Smooth muscle cell (in vitro differentiated cells): ENCODE measurements at regions not wholly inside any gene's neighbourhood (a gene's known extent, or its start where the extent isn't known, plus 50 kb on each side); places are given as distances from the start of the nearest gene placed in this dataset.

Source experiments
- DNase-seq: peaks from one replicate; lab custom pipeline; 2025; ENCODE audit not compliant: unreplicated experiment; lab: John Stamatoyannopoulos, UW
- H2AFZ ChIP-seq: fragments of 200-600 bp; sonication (generic); 2 replicates; pipeline ENCODE4 v1.6.0; 2016; ENCODE audit warnings: antibody characterized with exemption, low read depth, mild to moderate bottlenecking
- H3F3A ChIP-seq: fragments of 200-600 bp; sonication (generic); 2 replicates; pipeline ENCODE4 v1.6.0; 2017; ENCODE audit warnings: antibody characterized with exemption, low read depth
- H3K27ac ChIP-seq: fragments of 200-600 bp; sonication (generic); 2 replicates; pipeline ENCODE4 v1.5.1; 2016; ENCODE audit warnings: low read depth, mild to moderate bottlenecking
- H3K27me3 ChIP-seq: fragments of 200-600 bp; sonication (generic); 2 replicates; pipeline ENCODE4 v1.6.1; 2016; ENCODE audit warnings: low read depth, mild to moderate bottlenecking
- H3K36me3 ChIP-seq: fragments of 200-600 bp; sonication (generic); 2 replicates; pipeline ENCODE4 v1.5.1; 2016; ENCODE audit warnings: low read depth
- H3K4me1 ChIP-seq: fragments of 200-600 bp; sonication (generic); 2 replicates; pipeline ENCODE4 v1.5.1; 2016; ENCODE audit warnings: low read depth
- H3K4me2 ChIP-seq: fragments of 200-600 bp; sonication (generic); 2 replicates; pipeline ENCODE4 v1.6.0; 2016; ENCODE audit warnings: mild to moderate bottlenecking
- H3K4me3 ChIP-seq: fragments of 200-600 bp; sonication (generic); 2 replicates; pipeline ENCODE4 v1.5.1; 2016; ENCODE audit warnings: mild to moderate bottlenecking
- H3K79me2 ChIP-seq: fragments of 200-600 bp; sonication (generic); 2 replicates; pipeline ENCODE4 v1.6.0; 2016; ENCODE audit warnings: low read depth, mild to moderate bottlenecking
- H3K9ac ChIP-seq: fragments of 200-600 bp; sonication (generic); 2 replicates; pipeline ENCODE4 v1.6.0; 2016; ENCODE audit warnings: low read depth
- H3K9me3 ChIP-seq: fragments of 200-600 bp; sonication (generic); replicated peaks from 2 replicates; pipeline ENCODE4 v1.5.1; 2016; ENCODE audit warnings: low read depth
- H4K20me1 ChIP-seq: fragments of 200-600 bp; sonication (generic); 2 replicates; pipeline ENCODE4 v1.6.0; 2016; ENCODE audit warnings: low read depth
- CTCF ChIP-seq: fragments of 200-600 bp; sonication (generic); IDR thresholded peaks from 2 replicates; pipeline ENCODE4 v1.5.1; 2017; ENCODE audit warnings: borderline replicate concordance, mild to moderate bottlenecking, antibody characterized with exemption; ENCODE audit not compliant: insufficient read depth, poor library complexity, severe bottlenecking
- WGBS: methylation state at CpG from one replicate; pipeline ENCODE4 v1.1.7; 2016; ENCODE audit warnings: low lambda C conversion rate; 5-methylcytosine and 5-hydroxymethylcytosine counted together

DNA sequence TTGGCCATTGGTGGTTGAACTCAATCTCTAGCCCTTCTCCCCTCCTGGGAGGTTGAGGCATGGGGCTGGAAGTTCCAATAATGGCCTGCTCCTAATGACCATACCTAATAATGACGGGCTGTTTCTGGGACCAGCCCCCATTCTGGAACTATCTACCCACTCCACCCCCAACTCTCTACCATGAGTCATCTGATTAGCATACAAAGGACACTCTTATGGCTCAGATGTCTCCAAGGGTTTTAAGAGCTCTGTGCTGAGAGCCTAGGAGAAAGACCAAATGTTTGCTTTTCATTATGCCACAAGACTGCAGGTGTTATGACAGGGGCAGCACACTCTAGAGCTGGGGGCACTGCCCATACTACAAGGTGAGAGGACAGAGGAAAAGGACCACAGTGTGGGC lies 137.0 kb upstream of the NCKAP5 start:
- 65% methylated on average over 1 of the region's 1 CpG for WGBS
- H3F3A ChIP-seq, result no peaks in the 10 kb centered on the region
- H3K27me3 ChIP-seq, result no peaks in the 10 kb centered on the region
- no peak overlapping the region for H3K4me3 ChIP-seq
- no peak overlapping the region for H3K4me2 ChIP-seq
- no peak for TF ChIP-seq CTCF
- H3K9ac ChIP-seq, result no peak overlapping the region
- no peak overlapping the region for H2AFZ ChIP-seq
- H3K9me3 ChIP-seq, result peaks cover 4% of the 10 kb centered on the region
- no peaks in the 10 kb centered on the region for H3K79me2 ChIP-seq
- no peaks in the 10 kb centered on the region for H4K20me1 ChIP-seq
- no peak overlapping the region for H3K27ac ChIP-seq
- H3K4me1 ChIP-seq, result no peaks in the 10 kb centered on the region
- no peaks in the 10 kb centered on the region for H3K36me3 ChIP-seq
- DNase-seq, result no peak

DNA sequence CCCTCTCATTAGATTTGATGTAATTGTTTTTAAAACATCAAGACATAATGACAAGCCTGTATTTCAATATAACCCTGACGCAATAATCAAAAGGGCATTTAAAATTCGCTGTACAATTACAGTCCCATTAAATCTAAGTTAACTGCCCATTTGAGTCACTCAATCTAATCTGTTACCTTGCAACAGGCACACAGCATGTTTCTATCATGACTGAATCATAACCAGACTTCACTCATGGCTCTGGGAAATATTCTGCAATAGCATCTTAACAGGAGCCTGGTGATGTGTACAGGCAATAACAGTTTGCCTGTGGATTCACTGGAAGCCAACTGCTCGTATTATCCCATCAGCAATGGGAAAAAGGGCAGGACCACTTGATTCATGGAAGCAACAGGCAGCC lies 142.3 kb upstream of the NCKAP5 start:
- no peaks in the 10 kb centered on the region for H3F3A ChIP-seq
- H2AFZ ChIP-seq, result no peak overlapping the region
- no peaks in the 10 kb centered on the region for H3K4me1 ChIP-seq
- no peak for TF ChIP-seq CTCF
- WGBS, result 88% methylated on average over 3 of the region's 3 CpGs
- H3K27me3 ChIP-seq, result no peaks in the 10 kb centered on the region
- H3K27ac ChIP-seq, result no peak overlapping the region
- H3K79me2 ChIP-seq, result no peaks in the 10 kb centered on the region
- no peak for DNase-seq
- H3K4me3 ChIP-seq, result no peak overlapping the region
- H3K4me2 ChIP-seq, result no peak overlapping the region
- no peak overlapping the region for H3K9ac ChIP-seq
- peaks cover 4% of the 10 kb centered on the region for H3K9me3 ChIP-seq
- no peaks in the 10 kb centered on the region for H3K36me3 ChIP-seq
- no peaks in the 10 kb centered on the region for H4K20me1 ChIP-seq

DNA sequence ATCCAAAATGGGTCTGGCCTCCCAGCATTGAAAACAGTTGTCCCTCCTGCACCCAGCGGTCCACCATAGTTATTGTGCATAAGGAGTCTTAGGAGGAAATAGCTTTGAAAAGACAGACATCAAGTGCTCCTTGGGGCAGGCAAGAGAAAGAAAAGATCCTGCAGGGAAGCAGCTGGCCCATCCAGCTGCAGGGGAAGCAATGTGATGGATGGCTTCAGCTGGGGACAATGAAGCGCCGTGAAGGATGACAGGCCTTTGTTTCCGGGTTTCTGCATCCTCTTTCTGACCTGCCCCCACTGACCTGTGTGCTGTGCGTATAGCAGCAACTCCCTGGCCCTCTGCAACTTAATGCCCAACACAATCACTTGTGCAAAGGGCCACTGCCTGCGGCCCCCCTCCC lies 142.9 kb upstream of the NCKAP5 start:
- no peaks in the 10 kb centered on the region for H3F3A ChIP-seq
- no peaks in the 10 kb centered on the region for H3K27me3 ChIP-seq
- no peak for TF ChIP-seq CTCF
- H3K9ac ChIP-seq, result no peak overlapping the region
- no peak overlapping the region for H3K4me3 ChIP-seq
- no peak overlapping the region for H3K4me2 ChIP-seq
- H3K79me2 ChIP-seq, result no peaks in the 10 kb centered on the region
- WGBS, result 87% methylated on average over 6 of the region's 6 CpGs
- no peak for DNase-seq
- no peaks in the 10 kb centered on the region for H3K36me3 ChIP-seq
- no peaks in the 10 kb centered on the region for H4K20me1 ChIP-seq
- no peaks in the 10 kb centered on the region for H3K4me1 ChIP-seq
- H2AFZ ChIP-seq, result no peak overlapping the region
- no peak overlapping the region for H3K27ac ChIP-seq
- H3K9me3 ChIP-seq, result peaks cover 4% of the 10 kb centered on the region

GRCh38 chr2:133711806-133712205 lies 143.5 kb upstream of the NCKAP5 start:
- peaks cover 4% of the 10 kb centered on the region for H3K9me3 ChIP-seq
- WGBS, result 78% methylated on average over 6 of the region's 6 CpGs

More at GRCh38 chr2:133711806-133712205, 143.5 kb upstream of the NCKAP5 start:
- Histone ChIP-seq H3F3A (no peaks in the 10 kb centered on the region), H4K20me1 (no peaks in the 10 kb centered on the region), H2AFZ (no peak overlapping the region), H3K4me1 (no peaks in the 10 kb centered on the region), H3K9ac (no peak overlapping the region), H3K79me2 (no peaks in the 10 kb centered on the region), H3K4me2 (no peak overlapping the region), H3K36me3 (no peaks in the 10 kb centered on the region), H3K27ac (no peak overlapping the region), H3K27me3 (no peaks in the 10 kb centered on the region), H3K4me3 (no peak overlapping the region)
- no peak for DNase-seq
- no peak for TF ChIP-seq CTCF
